Endothelial cell of umbilical vein (primary cell): ENCODE measurements at regions not wholly inside any gene's neighbourhood (a gene's known extent, or its start where the extent isn't known, plus 50 kb on each side); places are given as distances from the start of the nearest gene placed in this dataset.

ENCODE experiments used
- BruUV-seq: library from RNA; stranded (reverse); fragments of 400-500 nt; replicated peaks from 2 replicates; lab custom pipeline; 2021; lab: Mats Ljungman, UMichigan
- CTCF ChIA-PET: fragments of 300-600, 350-600 bp; sonication (Branson Sonifier 250); formaldehyde crosslinking; loops from one replicate; lab custom pipeline; 2021; ENCODE audit warnings: antibody characterized with exemption, inconsistent platforms; lab: Charles Lee
- POLR2A ChIA-PET: fragments of 300-600, 350-600 bp; sonication (Branson Sonifier 250); formaldehyde crosslinking; loops from one replicate; lab custom pipeline; 2021; ENCODE audit warnings: antibody characterized with exemption, inconsistent platforms; lab: Charles Lee
- DNase-seq: peaks from one replicate; pipeline ENCODE4 v3.0.0-alpha.2; 2011; ENCODE audit warnings: low read depth, low spot score
- FAIRE-seq: peaks from 2 replicates; lab custom pipeline; 2011; peaks lifted over from hg19 to GRCh38; lab: Jason Lieb, UNC
- H2AFZ ChIP-seq: 2 replicates; pipeline ENCODE4 v1.6.0; 2012; ENCODE audit warnings: low read depth, low read length, control low read depth, inconsistent platforms
- H3K27ac ChIP-seq: 2 replicates; pipeline ENCODE4 v1.5.1; 2011; ENCODE audit warnings: low read depth, mild to moderate bottlenecking, control low read depth, low read length, moderate library complexity; ENCODE audit not compliant: insufficient read depth
- H3K27me3 ChIP-seq, 2 experiments: 2 replicates each; pipeline versions ENCODE4 v1.6.0 to v1.6.1; 2011; ENCODE audit warnings: low read length in 2 of 2, mixed read lengths in 1 of 2; ENCODE audit not compliant: control insufficient read depth in 2 of 2, insufficient read depth in 2 of 2
- H3K36me3 ChIP-seq, 2 experiments: 2 replicates in 1 of 2; 3 replicates in 1 of 2; pipeline ENCODE4 v1.5.1; 2011; ENCODE audit warnings: low read length in 2 of 2, mild to moderate bottlenecking in 1 of 2, moderate library complexity in 1 of 2; ENCODE audit not compliant: control insufficient read depth in 2 of 2, insufficient read depth in 2 of 2; ENCODE audit errors: extremely low read depth in 1 of 2
- H3K4me1 ChIP-seq: 3 replicates; pipeline ENCODE4 v1.5.1; 2011; ENCODE audit warnings: mild to moderate bottlenecking, low read length; ENCODE audit not compliant: control insufficient read depth, insufficient read depth; ENCODE audit errors: extremely low read depth
- H3K4me2 ChIP-seq: 2 replicates; pipeline ENCODE4 v1.6.1; 2011; ENCODE audit warnings: low read length, control low read depth, mixed read lengths; ENCODE audit not compliant: insufficient read depth
- H3K4me3 ChIP-seq, 3 experiments: fragments of 200-600 bp in 1 of 3; sonication (generic), shearing (Covaris generic) in 1 of 3; replicated peaks in 1 of 3; 2 replicates each; pipeline ENCODE4 v1.5.1; 2011 to 2016; ENCODE audit warnings: control low read depth in 3 of 3, low read length in 3 of 3, mild to moderate bottlenecking in 2 of 3, inconsistent platforms in 1 of 3, low read depth in 1 of 3, moderate library complexity in 1 of 3; ENCODE audit not compliant: insufficient read depth in 1 of 3
- H3K79me2 ChIP-seq: 2 replicates; pipeline ENCODE4 v1.6.0; 2012; ENCODE audit warnings: low read length, inconsistent platforms; ENCODE audit not compliant: control insufficient read depth, insufficient read depth
- H3K9ac ChIP-seq: replicated peaks from 2 replicates; pipeline ENCODE3; 2011; ENCODE audit warnings: low read length, control low read depth; ENCODE audit not compliant: insufficient read depth; ENCODE audit errors: extremely low read depth
- H3K9me1 ChIP-seq: replicated peaks from 3 replicates; pipeline ENCODE4 v1.6.0; 2011; ENCODE audit warnings: mild to moderate bottlenecking, low read length; ENCODE audit not compliant: control insufficient read depth, insufficient read depth; ENCODE audit errors: extremely low read depth
- H3K9me3 ChIP-seq: replicated peaks from 2 replicates; pipeline ENCODE4 v1.5.1; 2012; ENCODE audit warnings: low read length, inconsistent platforms; ENCODE audit not compliant: control insufficient read depth, insufficient read depth
- H4K20me1 ChIP-seq: replicated peaks from 2 replicates; pipeline ENCODE3; 2011; ENCODE audit warnings: mild to moderate bottlenecking, low read length; ENCODE audit not compliant: control insufficient read depth, insufficient read depth; ENCODE audit errors: extremely low read depth
- CTCF ChIP-seq, 2 donors: IDR thresholded peaks; 1 replicate in 1 of 2; 2 replicates in 1 of 2; pipeline ENCODE4 v1.5.1; 2011; ENCODE audit warnings: low read length in 2 of 2, mild to moderate bottlenecking in 2 of 2, moderate library complexity in 2 of 2, control low read depth in 1 of 2, inconsistent platforms in 1 of 2, low read depth in 1 of 2; ENCODE audit not compliant: insufficient read depth in 1 of 2; ENCODE audit errors: extremely low read depth in 1 of 2
- EZH2 ChIP-seq: IDR thresholded peaks from 2 replicates; pipeline ENCODE4 v1.6.1; 2012; ENCODE audit warnings: borderline replicate concordance, low read depth, mild to moderate bottlenecking, moderate library complexity, low read length, inconsistent platforms; ENCODE audit not compliant: severe bottlenecking
- FOS ChIP-seq: IDR thresholded peaks from 2 replicates; pipeline ENCODE4 v1.6.1; 2011; ENCODE audit warnings: mild to moderate bottlenecking, low read length, moderate library complexity, borderline replicate concordance; ENCODE audit not compliant: insufficient read depth
- GATA2 ChIP-seq: IDR thresholded peaks from 2 replicates; pipeline ENCODE4 v1.7.0; 2011; ENCODE audit warnings: low read depth, mild to moderate bottlenecking, moderate library complexity, mixed read lengths, low read length; ENCODE audit not compliant: insufficient read length, insufficient read depth
- JUN ChIP-seq: IDR thresholded peaks from 2 replicates; pipeline ENCODE4 v1.6.1; 2011; ENCODE audit warnings: borderline replicate concordance, low read depth; ENCODE audit not compliant: insufficient read length, insufficient read depth
- MAX ChIP-seq: IDR thresholded peaks from 2 replicates; pipeline ENCODE4 v1.6.1; 2011; ENCODE audit not compliant: insufficient read depth, insufficient read length
- MYC ChIP-seq: IDR thresholded peaks from one replicate; pipeline ENCODE4 v1.6.1; 2011; ENCODE audit warnings: mild to moderate bottlenecking, low read depth, low read length
- POLR2A ChIP-seq: IDR thresholded peaks from 2 replicates; pipeline ENCODE4 v1.6.1; 2012; ENCODE audit warnings: low read depth, mild to moderate bottlenecking, control low read depth, low read length
- POLR2AphosphoS5 ChIP-seq: IDR thresholded peaks from 2 replicates; pipeline ENCODE4 v1.6.1; 2012; ENCODE audit warnings: low read depth, mild to moderate bottlenecking, control low read depth, low read length, moderate library complexity; ENCODE audit not compliant: insufficient read depth
- dilution Hi-C: fragments of 300-500 bp; cut with MboI; formaldehyde crosslinking; loops from one replicate; pipeline ENCODE4 v1.15.0; 2019; ENCODE audit warnings: low sequenced_read_pairs; ENCODE audit not compliant: extremely low pct_ligation_motif_present
- intact Hi-C: fragments of 100-400 bp; cut with micrococcal nuclease; formaldehyde crosslinking; loops from one replicate; pipeline ENCODE4 v1.10.0; 2022

GRCh38 chr2:120418174-120418787 is 72.3 kb downstream of the INHBB start:
- TF ChIP-seq POLR2AphosphoS5 = no peak
- TF ChIP-seq MAX = no peak
- TF ChIP-seq JUN = no peak
- no peak for TF ChIP-seq FOS
- TF ChIP-seq EZH2 = no peak
- TF ChIP-seq GATA2 = no peak
- TF ChIP-seq MYC = no peak
- no peak for TF ChIP-seq CTCF (IDR thresholded peaks at IDR 0.05; ENCODE audit: extremely low read depth in 1 of 2, insufficient read depth in 1 of 2, low read depth in 1 of 2, low read length in 2 of 2)
- no peak for TF ChIP-seq POLR2A

More at GRCh38 chr2:120418174-120418787, 72.3 kb downstream of the INHBB start:
- Histone ChIP-seq H3K4me3 (no peak overlapping the region), H3K79me2 (no peaks in the 10 kb centered on the region), H3K9ac (no peak overlapping the region), H3K4me1 (no peaks in the 10 kb centered on the region), H3K9me3 (no peaks in the 10 kb centered on the region), H3K27me3 (peaks cover 0 to 6% of the 10 kb centered on the region in 2 experiments), H4K20me1 (no peaks in the 10 kb centered on the region), H2AFZ (no peak overlapping the region), H3K27ac (no peak overlapping the region), H3K9me1 (no peaks in the 10 kb centered on the region), H3K36me3 (no peaks in the 10 kb centered on the region), H3K4me2 (no peak overlapping the region)
- no peak for DNase-seq
- intact Hi-C loops (no loop called here), dilution Hi-C loops (no loop called here)
- ChIA-PET CTCF (interaction anchor here (1.0 to 1.7 kb wide), 3 partner anchors 14 to 135 kb away, joined by 3 to 4 read pairs (median 4); no protein-coding TSS in a partner anchor), POLR2A (no interaction called here)
- no TSS peak for BruUV-seq
- FAIRE-seq = no peak
